Muscle layer of colon (tissue), 2 donors: ENCODE measurements at regions not wholly inside any gene's neighbourhood (a gene's known extent, or its start where the extent isn't known, plus 50 kb on each side); places are given as distances from the start of the nearest gene placed in this dataset.
A peak's percentile ranks its signal among the peaks of the same experiment; 100 is the strongest.

Source experiments
- H3K27ac ChIP-seq: one replicate; pipeline ENCODE4 v1.7.0; 2013; ENCODE audit warnings: low read depth, mild to moderate bottlenecking, low read length, moderate library complexity
- H3K27me3 ChIP-seq, 2 donors: one replicate each; pipeline ENCODE4 v1.7.0; 2013; ENCODE audit warnings: low read length in 2 of 2, mild to moderate bottlenecking in 2 of 2; ENCODE audit not compliant: insufficient read depth in 2 of 2, control insufficient read depth in 1 of 2
- H3K36me3 ChIP-seq: one replicate; pipeline ENCODE4 v1.7.0; 2013; ENCODE audit warnings: mild to moderate bottlenecking, low read length; ENCODE audit not compliant: insufficient read depth
- H3K4me1 ChIP-seq: one replicate; pipeline ENCODE4 v1.7.0; 2013; ENCODE audit warnings: mild to moderate bottlenecking, low read length; ENCODE audit not compliant: insufficient read depth
- H3K4me3 ChIP-seq, 2 donors: one replicate each; pipeline ENCODE4 v1.7.0; 2013; ENCODE audit warnings: low read length in 2 of 2, low read depth in 1 of 2, mild to moderate bottlenecking in 1 of 2, moderate library complexity in 1 of 2
- H3K9ac ChIP-seq: one replicate; pipeline ENCODE4 v1.7.0; 2013; ENCODE audit warnings: low read length
- H3K9me3 ChIP-seq: one replicate; pipeline ENCODE4 v1.7.0; 2013; ENCODE audit warnings: mild to moderate bottlenecking, low read length
- donor health status: abdominal sarcoma.
- donor health status: Adenocarcinoma of cecum.

- no peaks in the 10 kb centered on the region for H3K9me3 ChIP-seq
- H3K4me3 ChIP-seq: no peak overlapping the region
- H3K4me1 ChIP-seq: peaks cover 26% of the 10 kb centered on the region
- H3K9ac ChIP-seq: no peak overlapping the region
- H3K36me3 ChIP-seq: no peaks in the 10 kb centered on the region
- H3K27me3 ChIP-seq: no peaks in the 10 kb centered on the region
- H3K27ac ChIP-seq: peak overlapping the region; percentile 69
Observed at GRCh38 chr11:112785719-112786118, 175.5 kb upstream of the NCAM1 start.

GRCh38 chr11:112786196-112786595 is 175.0 kb upstream of the NCAM1 start:
- no peak overlapping the region for H3K4me3 ChIP-seq
- H3K27ac ChIP-seq: no peak overlapping the region
- H3K4me1 ChIP-seq: peaks cover 26% of the 10 kb centered on the region
- no peaks in the 10 kb centered on the region for H3K36me3 ChIP-seq
- no peaks in the 10 kb centered on the region for H3K9me3 ChIP-seq
- H3K27me3 ChIP-seq: no peaks in the 10 kb centered on the region
- H3K9ac ChIP-seq: no peak overlapping the region

GRCh38 chr11:112786886-112787530 is 174.2 kb upstream of the NCAM1 start:
- H3K9me3 ChIP-seq: no peaks in the 10 kb centered on the region
- H3K36me3 ChIP-seq: no peaks in the 10 kb centered on the region
- H3K4me1 ChIP-seq: peaks cover 26% of the 10 kb centered on the region
- H3K27ac ChIP-seq: no peak overlapping the region
- no peak overlapping the region for H3K9ac ChIP-seq
- H3K4me3 ChIP-seq: no peak overlapping the region
- no peaks in the 10 kb centered on the region for H3K27me3 ChIP-seq

GRCh38 chr11:112789481-112789880 is 171.7 kb upstream of the NCAM1 start:
- Histone ChIP-seq H3K27me3 (no peaks in the 10 kb centered on the region), H3K9me3 (no peaks in the 10 kb centered on the region), H3K9ac (no peak overlapping the region), H3K36me3 (no peaks in the 10 kb centered on the region), H3K4me1 (peaks cover 26% of the 10 kb centered on the region), H3K4me3 (no peak overlapping the region), H3K27ac (no peak overlapping the region)

GRCh38 chr11:112790286-112790685 is 170.9 kb upstream of the NCAM1 start:
- H3K36me3 ChIP-seq: no peaks in the 10 kb centered on the region
- peaks cover 26% of the 10 kb centered on the region for H3K4me1 ChIP-seq
- no peak overlapping the region for H3K4me3 ChIP-seq
- H3K9me3 ChIP-seq: no peaks in the 10 kb centered on the region
- no peak overlapping the region for H3K9ac ChIP-seq
- no peaks in the 10 kb centered on the region for H3K27me3 ChIP-seq
- no peak overlapping the region for H3K27ac ChIP-seq

- H3K9me3 ChIP-seq: no peaks in the 10 kb centered on the region
- no peaks in the 10 kb centered on the region for H3K36me3 ChIP-seq
- H3K4me1 ChIP-seq: peaks cover 34% of the 10 kb centered on the region
- H3K27me3 ChIP-seq: no peaks in the 10 kb centered on the region
- no peak overlapping the region for H3K9ac ChIP-seq
- no peak overlapping the region for H3K4me3 ChIP-seq
- H3K27ac ChIP-seq: no peak overlapping the region
Observed at GRCh38 chr11:112792070-112792469, 169.2 kb upstream of the NCAM1 start.

- no peak overlapping the region for H3K27ac ChIP-seq
Observed at GRCh38 chr11:112793416-112793815, 167.8 kb upstream of the NCAM1 start.

GRCh38 chr11:112794331-112794846 is 166.8 kb upstream of the NCAM1 start:
- peaks cover 39% of the 10 kb centered on the region for H3K4me1 ChIP-seq
- H3K9me3 ChIP-seq: no peaks in the 10 kb centered on the region
- H3K9ac ChIP-seq: no peak overlapping the region
- no peaks in the 10 kb centered on the region for H3K27me3 ChIP-seq
- H3K36me3 ChIP-seq: no peaks in the 10 kb centered on the region
- H3K4me3 ChIP-seq: no peak overlapping the region
- H3K27ac ChIP-seq: peak overlapping the region; percentile 27

More at GRCh38 chr11:112793416-112793815, 167.8 kb upstream of the NCAM1 start:
- peaks cover 39% of the 10 kb centered on the region for H3K4me1 ChIP-seq
- no peaks in the 10 kb centered on the region for H3K27me3 ChIP-seq
- no peak overlapping the region for H3K9ac ChIP-seq
- no peaks in the 10 kb centered on the region for H3K36me3 ChIP-seq
- no peak overlapping the region for H3K4me3 ChIP-seq
- no peaks in the 10 kb centered on the region for H3K9me3 ChIP-seq

GRCh38 chr11:112795142-112795815 is 165.9 kb upstream of the NCAM1 start:
- Histone ChIP-seq H3K9ac (no peak overlapping the region), H3K36me3 (no peaks in the 10 kb centered on the region), H3K27ac (no peak overlapping the region), H3K9me3 (no peaks in the 10 kb centered on the region), H3K4me1 (peaks cover 39% of the 10 kb centered on the region), H3K4me3 (no peak overlapping the region), H3K27me3 (no peaks in the 10 kb centered on the region)

GRCh38 chr11:112795911-112796649 is 165.1 kb upstream of the NCAM1 start:
- Histone ChIP-seq H3K4me3 (peak overlapping the region in 1 of 2 donors; percentile 11), H3K36me3 (no peaks in the 10 kb centered on the region), H3K9ac (no peak overlapping the region), H3K27ac (peak overlapping the region; percentile 27), H3K4me1 (peaks cover 47% of the 10 kb centered on the region), H3K27me3 (no peaks in the 10 kb centered on the region), H3K9me3 (no peaks in the 10 kb centered on the region)

- peaks cover 56% of the 10 kb centered on the region for H3K4me1 ChIP-seq
- no peak overlapping the region for H3K4me3 ChIP-seq
- no peaks in the 10 kb centered on the region for H3K9me3 ChIP-seq
- H3K27me3 ChIP-seq: no peaks in the 10 kb centered on the region
- no peak overlapping the region for H3K9ac ChIP-seq
- no peak overlapping the region for H3K27ac ChIP-seq
- no peaks in the 10 kb centered on the region for H3K36me3 ChIP-seq
Observed at GRCh38 chr11:112797092-112797491, 164.1 kb upstream of the NCAM1 start.
